PFSK-1 (cell line): ENCODE measurements at regions not wholly inside any gene's neighbourhood (a gene's known extent, or its start where the extent isn't known, plus 50 kb on each side); places are given as distances from the start of the nearest gene placed in this dataset.

ENCODE experiments used
- FOXP2 ChIP-seq: optimal IDR thresholded peaks from 2 replicates; pipeline ENCODE3; 2011; ENCODE audit warnings: borderline replicate concordance, control low read depth, inconsistent platforms; ENCODE audit not compliant: insufficient read depth; ENCODE audit errors: extremely low read length, extremely low read depth
- POLR2AphosphoS5 ChIP-seq: IDR thresholded peaks from 2 replicates; pipeline ENCODE4 v1.6.1; 2012; ENCODE audit warnings: low read depth, mild to moderate bottlenecking, control low read depth, low read length, moderate library complexity
- SIN3A ChIP-seq: IDR thresholded peaks from 2 replicates; pipeline ENCODE4 v1.6.1; 2012; ENCODE audit warnings: mild to moderate bottlenecking, low read length, moderate library complexity, borderline replicate concordance; ENCODE audit not compliant: insufficient read depth
- TAF1 ChIP-seq: IDR thresholded peaks from 2 replicates; pipeline ENCODE4 v1.6.1; 2012; ENCODE audit warnings: low read length, control low read depth, borderline replicate concordance; ENCODE audit not compliant: insufficient read depth
- TF ChIP-seq, protein P1 (sequence below), 2 experiments: IDR thresholded peaks; 2 replicates each; pipeline versions ENCODE4 v1.6.1 to v1.8.0; 2011 to 2012; ENCODE audit warnings: low read depth in 2 of 2, low read length in 2 of 2, control low read depth in 1 of 2, inconsistent platforms in 1 of 2, mild to moderate bottlenecking in 1 of 2, moderate library complexity in 1 of 2; ENCODE audit not compliant: insufficient read depth in 1 of 2

DNA sequence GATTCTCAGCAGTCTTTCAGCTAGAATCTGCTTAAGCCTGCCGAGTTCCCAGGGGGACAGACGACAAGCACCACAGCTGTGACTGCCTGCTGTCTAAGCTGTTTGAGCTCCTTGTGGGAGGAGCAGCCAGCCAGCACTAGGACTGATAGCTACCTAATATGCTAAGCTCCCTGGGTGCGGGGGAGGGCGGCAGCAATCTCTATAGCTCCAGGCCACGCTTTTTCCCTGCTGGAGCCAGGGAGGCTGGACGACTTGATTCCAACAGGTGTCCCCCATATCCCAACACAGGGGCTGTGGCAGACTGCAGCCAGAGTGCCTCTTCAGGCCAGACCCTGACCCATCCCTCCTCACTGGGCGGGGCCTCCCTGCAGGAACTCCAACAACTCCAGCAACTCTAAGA lies 134.1 kb upstream of the ARPP21 start:
- TF ChIP-seq TAF1 (no peak), POLR2AphosphoS5 (no peak), SIN3A (no peak), FOXP2 (no peak)
- TF ChIP-seq, protein P1, sequence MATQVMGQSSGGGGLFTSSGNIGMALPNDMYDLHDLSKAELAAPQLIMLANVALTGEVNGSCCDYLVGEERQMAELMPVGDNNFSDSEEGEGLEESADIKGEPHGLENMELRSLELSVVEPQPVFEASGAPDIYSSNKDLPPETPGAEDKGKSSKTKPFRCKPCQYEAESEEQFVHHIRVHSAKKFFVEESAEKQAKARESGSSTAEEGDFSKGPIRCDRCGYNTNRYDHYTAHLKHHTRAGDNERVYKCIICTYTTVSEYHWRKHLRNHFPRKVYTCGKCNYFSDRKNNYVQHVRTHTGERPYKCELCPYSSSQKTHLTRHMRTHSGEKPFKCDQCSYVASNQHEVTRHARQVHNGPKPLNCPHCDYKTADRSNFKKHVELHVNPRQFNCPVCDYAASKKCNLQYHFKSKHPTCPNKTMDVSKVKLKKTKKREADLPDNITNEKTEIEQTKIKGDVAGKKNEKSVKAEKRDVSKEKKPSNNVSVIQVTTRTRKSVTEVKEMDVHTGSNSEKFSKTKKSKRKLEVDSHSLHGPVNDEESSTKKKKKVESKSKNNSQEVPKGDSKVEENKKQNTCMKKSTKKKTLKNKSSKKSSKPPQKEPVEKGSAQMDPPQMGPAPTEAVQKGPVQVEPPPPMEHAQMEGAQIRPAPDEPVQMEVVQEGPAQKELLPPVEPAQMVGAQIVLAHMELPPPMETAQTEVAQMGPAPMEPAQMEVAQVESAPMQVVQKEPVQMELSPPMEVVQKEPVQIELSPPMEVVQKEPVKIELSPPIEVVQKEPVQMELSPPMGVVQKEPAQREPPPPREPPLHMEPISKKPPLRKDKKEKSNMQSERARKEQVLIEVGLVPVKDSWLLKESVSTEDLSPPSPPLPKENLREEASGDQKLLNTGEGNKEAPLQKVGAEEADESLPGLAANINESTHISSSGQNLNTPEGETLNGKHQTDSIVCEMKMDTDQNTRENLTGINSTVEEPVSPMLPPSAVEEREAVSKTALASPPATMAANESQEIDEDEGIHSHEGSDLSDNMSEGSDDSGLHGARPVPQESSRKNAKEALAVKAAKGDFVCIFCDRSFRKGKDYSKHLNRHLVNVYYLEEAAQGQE (IDR thresholded peaks at IDR 0.05; ENCODE audit: insufficient read depth in 1 of 2, low read depth in 2 of 2, low read length in 2 of 2): no peak
